Progenitor cell of endocrine pancreas (in vitro differentiated cells): ENCODE measurements at regions not wholly inside any gene's neighbourhood (a gene's known extent, or its start where the extent isn't known, plus 50 kb on each side); places are given as distances from the start of the nearest gene placed in this dataset.

Experiments
- DNase-seq: peaks from one replicate; pipeline ENCODE4 v3.0.0; 2021; ENCODE audit warnings: low spot score; ENCODE audit not compliant: unreplicated experiment
- H3K27ac Mint-ChIP-seq: 2 replicates; pipeline ENCODE4 v1.8.0; 2021; ENCODE audit warnings: mild to moderate bottlenecking, moderate library complexity, mixed read lengths
- H3K27me3 Mint-ChIP-seq: 2 replicates; pipeline ENCODE4 v1.8.0; 2021; ENCODE audit warnings: mixed read lengths
- H3K36me3 Mint-ChIP-seq: 2 replicates; pipeline ENCODE4 v1.8.0; 2022; ENCODE audit warnings: mixed read lengths; ENCODE audit not compliant: insufficient read depth
- H3K4me1 Mint-ChIP-seq: 2 replicates; pipeline ENCODE4 v1.8.0; 2021; ENCODE audit warnings: low read depth, mixed read lengths
- H3K4me3 Mint-ChIP-seq: 2 replicates; pipeline ENCODE4 v1.8.0; 2021; ENCODE audit warnings: low read depth, mild to moderate bottlenecking, moderate library complexity, mixed read lengths
- H3K9me3 Mint-ChIP-seq: 2 replicates; pipeline ENCODE4 v1.8.0; 2021; ENCODE audit warnings: low read depth, mixed read lengths
- TF ChIP-seq, protein P1 (sequence below): fragments of 200-600 bp; sonication (generic); IDR thresholded peaks from one replicate; pipeline ENCODE4 v1.5.0; 2021; ENCODE audit warnings: antibody characterized with exemption, mild to moderate bottlenecking; ENCODE audit not compliant: unreplicated experiment

- peaks cover 32% of the 10 kb centered on the region for H3K27me3 Mint-ChIP-seq
- TF ChIP-seq, protein P1, sequence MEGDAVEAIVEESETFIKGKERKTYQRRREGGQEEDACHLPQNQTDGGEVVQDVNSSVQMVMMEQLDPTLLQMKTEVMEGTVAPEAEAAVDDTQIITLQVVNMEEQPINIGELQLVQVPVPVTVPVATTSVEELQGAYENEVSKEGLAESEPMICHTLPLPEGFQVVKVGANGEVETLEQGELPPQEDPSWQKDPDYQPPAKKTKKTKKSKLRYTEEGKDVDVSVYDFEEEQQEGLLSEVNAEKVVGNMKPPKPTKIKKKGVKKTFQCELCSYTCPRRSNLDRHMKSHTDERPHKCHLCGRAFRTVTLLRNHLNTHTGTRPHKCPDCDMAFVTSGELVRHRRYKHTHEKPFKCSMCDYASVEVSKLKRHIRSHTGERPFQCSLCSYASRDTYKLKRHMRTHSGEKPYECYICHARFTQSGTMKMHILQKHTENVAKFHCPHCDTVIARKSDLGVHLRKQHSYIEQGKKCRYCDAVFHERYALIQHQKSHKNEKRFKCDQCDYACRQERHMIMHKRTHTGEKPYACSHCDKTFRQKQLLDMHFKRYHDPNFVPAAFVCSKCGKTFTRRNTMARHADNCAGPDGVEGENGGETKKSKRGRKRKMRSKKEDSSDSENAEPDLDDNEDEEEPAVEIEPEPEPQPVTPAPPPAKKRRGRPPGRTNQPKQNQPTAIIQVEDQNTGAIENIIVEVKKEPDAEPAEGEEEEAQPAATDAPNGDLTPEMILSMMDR: no peak
- H3K9me3 Mint-ChIP-seq: no peaks in the 10 kb centered on the region
- DNase-seq: no peak
- H3K4me1 Mint-ChIP-seq: peaks cover 2% of the 10 kb centered on the region
- H3K36me3 Mint-ChIP-seq: peaks cover 1% of the 10 kb centered on the region
- no peak overlapping the region for H3K4me3 Mint-ChIP-seq
- H3K27ac Mint-ChIP-seq: no peak overlapping the region
Measured at GRCh38 chr3:188940573-188940932, 231.2 kb upstream of the TPRG1 start.

DNA sequence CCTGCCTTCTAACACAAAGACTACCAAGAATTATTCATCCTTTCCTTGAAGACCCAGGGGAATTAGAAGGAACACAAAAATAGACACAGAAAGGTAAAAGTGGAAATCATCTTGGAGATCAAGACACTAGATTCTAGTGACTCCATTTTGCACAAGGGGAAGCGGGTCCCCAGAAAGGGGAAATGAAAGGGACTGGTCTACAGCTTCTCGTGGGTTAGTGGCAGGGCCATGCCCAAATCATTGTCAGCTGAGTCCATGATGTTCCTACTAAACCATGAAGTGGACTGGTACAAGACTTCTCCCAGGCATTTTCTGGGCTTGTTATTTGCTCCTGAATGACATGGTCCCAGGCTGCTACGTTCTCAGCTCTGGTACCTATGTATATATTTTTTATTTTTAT, 230.7 kb upstream of the TPRG1 start:
- Mint-ChIP-seq H3K27ac (no peak overlapping the region), H3K27me3 (peaks cover 36% of the 10 kb centered on the region), H3K9me3 (no peaks in the 10 kb centered on the region)

DNA sequence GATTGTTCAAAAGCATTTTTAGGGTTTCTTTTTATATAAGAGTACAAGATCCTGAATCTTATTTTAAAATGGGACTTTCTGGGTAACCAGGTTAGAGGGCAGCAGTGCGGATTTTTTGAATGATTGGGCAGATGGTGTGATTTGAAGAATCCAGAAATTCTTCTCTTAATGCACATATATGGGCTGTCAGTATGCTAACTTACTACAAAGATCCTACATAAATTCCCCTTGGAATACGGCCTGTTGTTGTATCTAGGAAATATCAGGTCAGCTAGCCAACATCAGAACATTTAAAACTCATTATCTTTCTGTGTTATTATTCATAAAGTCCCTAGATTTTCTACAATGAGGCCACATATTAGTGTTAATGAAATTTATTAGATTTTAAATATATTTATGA, 229.6 kb upstream of the TPRG1 start:
- Mint-ChIP-seq H3K27ac (no peak overlapping the region), H3K36me3 (peaks cover 1% of the 10 kb centered on the region), H3K4me1 (peaks cover 2% of the 10 kb centered on the region), H3K4me3 (no peak overlapping the region), H3K9me3 (no peaks in the 10 kb centered on the region), H3K27me3 (peaks cover 45% of the 10 kb centered on the region)
- DNase-seq: no peak
- TF ChIP-seq, protein P1: no peak

More for the DNA sequence above, 230.7 kb upstream of the TPRG1 start:
- H3K36me3 Mint-ChIP-seq: peaks cover 1% of the 10 kb centered on the region
- DNase-seq: no peak
- TF ChIP-seq, protein P1: no peak
- peaks cover 2% of the 10 kb centered on the region for H3K4me1 Mint-ChIP-seq
- no peak overlapping the region for H3K4me3 Mint-ChIP-seq

DNA sequence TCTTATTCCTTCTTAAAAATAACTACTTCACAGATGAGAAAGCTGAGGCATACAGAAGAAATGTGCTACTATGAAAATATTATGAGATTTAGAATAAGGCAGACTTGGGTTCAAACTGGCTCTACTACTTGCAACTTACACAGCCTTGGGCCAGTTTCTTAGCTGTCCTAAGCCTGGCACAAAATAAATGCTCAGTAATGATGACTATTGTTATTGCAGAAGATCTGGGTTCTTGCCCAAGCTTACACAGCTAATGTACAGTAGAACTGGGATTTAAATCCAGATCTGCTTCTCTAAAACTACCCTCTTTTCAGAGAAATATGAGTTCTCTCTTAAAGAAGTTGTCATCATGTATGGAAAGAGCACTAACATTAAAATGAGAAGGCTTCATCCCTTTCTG, 228.2 kb upstream of the TPRG1 start:
- peaks cover 49% of the 10 kb centered on the region for H3K27me3 Mint-ChIP-seq
- H3K4me1 Mint-ChIP-seq: peaks cover 3% of the 10 kb centered on the region
- H3K27ac Mint-ChIP-seq: no peak overlapping the region
- no peaks in the 10 kb centered on the region for H3K36me3 Mint-ChIP-seq
- no peak overlapping the region for H3K4me3 Mint-ChIP-seq
- no peak for DNase-seq
- H3K9me3 Mint-ChIP-seq: no peaks in the 10 kb centered on the region
- TF ChIP-seq, protein P1: no peak

DNA sequence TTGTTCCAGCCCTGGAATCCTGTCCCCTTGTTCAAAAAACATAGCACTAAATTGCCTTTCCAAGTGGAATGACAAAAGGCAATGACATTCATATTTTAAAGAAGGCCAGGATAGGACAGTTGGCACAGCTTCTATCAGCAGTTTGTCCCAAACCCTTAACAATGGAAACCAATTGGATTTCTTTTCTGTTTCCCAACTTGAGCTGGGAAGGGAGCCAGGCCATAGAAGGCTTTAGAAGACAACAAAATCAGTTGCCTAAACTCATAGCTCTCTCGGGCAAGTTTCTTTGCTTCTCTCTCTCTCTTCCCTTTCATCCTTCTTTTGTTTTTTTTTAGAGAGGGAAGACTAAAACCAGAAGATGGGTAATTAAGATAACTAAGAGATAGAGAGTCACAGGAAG, 227.7 kb upstream of the TPRG1 start:
- TF ChIP-seq, protein P1: no peak
- no peak for DNase-seq
- no peaks in the 10 kb centered on the region for H3K9me3 Mint-ChIP-seq
- H3K27me3 Mint-ChIP-seq: peaks cover 53% of the 10 kb centered on the region
- no peaks in the 10 kb centered on the region for H3K36me3 Mint-ChIP-seq
- H3K27ac Mint-ChIP-seq: no peak overlapping the region
- H3K4me1 Mint-ChIP-seq: peaks cover 5% of the 10 kb centered on the region
- no peak overlapping the region for H3K4me3 Mint-ChIP-seq
